ENCODE measurements at regions not wholly inside any gene's neighbourhood (a gene's known extent, or its start where the extent isn't known, plus 50 kb on each side); places are given as distances from the start of the nearest gene placed in this dataset.

DNA sequence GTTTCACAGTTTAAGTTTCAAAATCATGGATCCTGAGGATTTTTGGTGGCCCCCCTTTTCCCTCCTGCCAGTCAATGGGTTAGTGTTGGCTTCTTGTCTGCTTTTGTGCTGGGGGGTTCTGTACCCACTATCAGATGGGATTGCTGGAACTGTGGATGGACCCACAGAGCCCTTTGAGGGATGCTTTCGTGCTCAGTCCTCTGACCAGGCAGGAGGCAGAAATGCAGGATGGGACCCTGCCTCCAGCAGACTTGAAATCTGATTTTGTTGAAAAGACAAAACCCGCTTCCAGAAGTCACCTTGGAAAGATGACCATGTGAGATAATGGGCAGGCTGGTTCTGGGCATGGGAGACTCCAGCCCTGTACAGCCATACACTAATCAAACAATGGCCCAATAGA, 408.9 kb downstream of the ZNF536 start:
- no peak for DNase-seq (ENCODE audit: low read depth in 1 of 2, low spot score in 1 of 2)
- Histone ChIP-seq H3K27me3 (ENCODE audit: insufficient read depth, poor library complexity, severe bottlenecking) (no peaks in the 10 kb centered on the region), H3K27ac (replicated peaks) (no peak overlapping the region), H3K4me3 (replicated peaks; ENCODE audit: insufficient read depth, low read length) (no peak overlapping the region)
- no peak for TF ChIP-seq GABPA (IDR thresholded peaks at IDR 0.05; ENCODE audit: low read depth)
- TF ChIP-seq, protein P1, sequence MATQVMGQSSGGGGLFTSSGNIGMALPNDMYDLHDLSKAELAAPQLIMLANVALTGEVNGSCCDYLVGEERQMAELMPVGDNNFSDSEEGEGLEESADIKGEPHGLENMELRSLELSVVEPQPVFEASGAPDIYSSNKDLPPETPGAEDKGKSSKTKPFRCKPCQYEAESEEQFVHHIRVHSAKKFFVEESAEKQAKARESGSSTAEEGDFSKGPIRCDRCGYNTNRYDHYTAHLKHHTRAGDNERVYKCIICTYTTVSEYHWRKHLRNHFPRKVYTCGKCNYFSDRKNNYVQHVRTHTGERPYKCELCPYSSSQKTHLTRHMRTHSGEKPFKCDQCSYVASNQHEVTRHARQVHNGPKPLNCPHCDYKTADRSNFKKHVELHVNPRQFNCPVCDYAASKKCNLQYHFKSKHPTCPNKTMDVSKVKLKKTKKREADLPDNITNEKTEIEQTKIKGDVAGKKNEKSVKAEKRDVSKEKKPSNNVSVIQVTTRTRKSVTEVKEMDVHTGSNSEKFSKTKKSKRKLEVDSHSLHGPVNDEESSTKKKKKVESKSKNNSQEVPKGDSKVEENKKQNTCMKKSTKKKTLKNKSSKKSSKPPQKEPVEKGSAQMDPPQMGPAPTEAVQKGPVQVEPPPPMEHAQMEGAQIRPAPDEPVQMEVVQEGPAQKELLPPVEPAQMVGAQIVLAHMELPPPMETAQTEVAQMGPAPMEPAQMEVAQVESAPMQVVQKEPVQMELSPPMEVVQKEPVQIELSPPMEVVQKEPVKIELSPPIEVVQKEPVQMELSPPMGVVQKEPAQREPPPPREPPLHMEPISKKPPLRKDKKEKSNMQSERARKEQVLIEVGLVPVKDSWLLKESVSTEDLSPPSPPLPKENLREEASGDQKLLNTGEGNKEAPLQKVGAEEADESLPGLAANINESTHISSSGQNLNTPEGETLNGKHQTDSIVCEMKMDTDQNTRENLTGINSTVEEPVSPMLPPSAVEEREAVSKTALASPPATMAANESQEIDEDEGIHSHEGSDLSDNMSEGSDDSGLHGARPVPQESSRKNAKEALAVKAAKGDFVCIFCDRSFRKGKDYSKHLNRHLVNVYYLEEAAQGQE (IDR thresholded peaks at IDR 0.05; ENCODE audit: insufficient replicate concordance, low read depth) = no peak
- TF ChIP-seq, protein P2, sequence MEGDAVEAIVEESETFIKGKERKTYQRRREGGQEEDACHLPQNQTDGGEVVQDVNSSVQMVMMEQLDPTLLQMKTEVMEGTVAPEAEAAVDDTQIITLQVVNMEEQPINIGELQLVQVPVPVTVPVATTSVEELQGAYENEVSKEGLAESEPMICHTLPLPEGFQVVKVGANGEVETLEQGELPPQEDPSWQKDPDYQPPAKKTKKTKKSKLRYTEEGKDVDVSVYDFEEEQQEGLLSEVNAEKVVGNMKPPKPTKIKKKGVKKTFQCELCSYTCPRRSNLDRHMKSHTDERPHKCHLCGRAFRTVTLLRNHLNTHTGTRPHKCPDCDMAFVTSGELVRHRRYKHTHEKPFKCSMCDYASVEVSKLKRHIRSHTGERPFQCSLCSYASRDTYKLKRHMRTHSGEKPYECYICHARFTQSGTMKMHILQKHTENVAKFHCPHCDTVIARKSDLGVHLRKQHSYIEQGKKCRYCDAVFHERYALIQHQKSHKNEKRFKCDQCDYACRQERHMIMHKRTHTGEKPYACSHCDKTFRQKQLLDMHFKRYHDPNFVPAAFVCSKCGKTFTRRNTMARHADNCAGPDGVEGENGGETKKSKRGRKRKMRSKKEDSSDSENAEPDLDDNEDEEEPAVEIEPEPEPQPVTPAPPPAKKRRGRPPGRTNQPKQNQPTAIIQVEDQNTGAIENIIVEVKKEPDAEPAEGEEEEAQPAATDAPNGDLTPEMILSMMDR (IDR thresholded peaks at IDR 0.05; ENCODE audit: insufficient read depth, low read length) = no peak
- no peak for TF ChIP-seq SPI1 (IDR thresholded peaks at IDR 0.05; ENCODE audit: borderline replicate concordance, low read depth)
- no peak for TF ChIP-seq POLR2AphosphoS5 (IDR thresholded peaks at IDR 0.05; ENCODE audit: low read depth)

DNA sequence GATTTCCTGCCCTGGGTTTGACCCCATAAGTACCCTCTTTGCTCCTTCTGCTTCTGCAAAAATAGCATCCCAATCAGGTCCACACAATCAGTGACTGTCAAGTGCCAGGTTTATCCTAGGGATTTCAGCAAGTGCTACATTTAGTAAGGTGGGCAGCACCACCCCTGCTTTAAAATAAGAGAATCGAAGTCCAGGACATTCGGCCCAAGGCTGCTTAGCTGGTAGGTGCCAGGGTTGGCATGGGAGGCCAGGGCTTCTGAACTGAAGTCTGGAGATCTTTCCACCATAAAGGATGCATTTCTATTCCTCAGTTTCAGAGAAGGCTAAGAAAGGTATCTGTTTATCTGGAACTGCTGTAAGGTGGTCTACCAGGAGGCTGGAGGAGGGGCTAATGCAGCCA, 408.3 kb downstream of the ZNF536 start:
- no peak overlapping the region for H3K4me3 ChIP-seq (replicated peaks; ENCODE audit: insufficient read depth, low read length)
- no peak for DNase-seq (ENCODE audit: low read depth in 1 of 2, low spot score in 1 of 2)

GRCh38 chr19:30780032-30780431, 407.8 kb downstream of the ZNF536 start:
- no peak overlapping the region for H3K27ac ChIP-seq (replicated peaks)
- no peaks in the 10 kb centered on the region for H3K27me3 ChIP-seq (ENCODE audit: insufficient read depth, poor library complexity, severe bottlenecking)
- H3K4me3 ChIP-seq (replicated peaks; ENCODE audit: insufficient read depth, low read length) = no peak overlapping the region
- no peak for TF ChIP-seq SPI1 (IDR thresholded peaks at IDR 0.05; ENCODE audit: borderline replicate concordance, low read depth)
- TF ChIP-seq GABPA (IDR thresholded peaks at IDR 0.05; ENCODE audit: low read depth) = no peak
- no peak for TF ChIP-seq POLR2AphosphoS5 (IDR thresholded peaks at IDR 0.05; ENCODE audit: low read depth)
- TF ChIP-seq, protein P2 (IDR thresholded peaks at IDR 0.05; ENCODE audit: insufficient read depth, low read length) = no peak
- TF ChIP-seq, protein P1 (IDR thresholded peaks at IDR 0.05; ENCODE audit: insufficient replicate concordance, low read depth) = no peak
- no peak for DNase-seq (ENCODE audit: low read depth in 1 of 2, low spot score in 1 of 2)

More for the DNA sequence above, 408.3 kb downstream of the ZNF536 start:
- no peak overlapping the region for H3K27ac ChIP-seq (replicated peaks)
- TF ChIP-seq SPI1 (IDR thresholded peaks at IDR 0.05; ENCODE audit: borderline replicate concordance, low read depth) (no peak), GABPA (IDR thresholded peaks at IDR 0.05; ENCODE audit: low read depth) (no peak), POLR2AphosphoS5 (IDR thresholded peaks at IDR 0.05; ENCODE audit: low read depth) (no peak)
- TF ChIP-seq, protein P1 (IDR thresholded peaks at IDR 0.05; ENCODE audit: insufficient replicate concordance, low read depth) = no peak
- TF ChIP-seq, protein P2 (IDR thresholded peaks at IDR 0.05; ENCODE audit: insufficient read depth, low read length) = no peak
- no peaks in the 10 kb centered on the region for H3K27me3 ChIP-seq (ENCODE audit: insufficient read depth, poor library complexity, severe bottlenecking)
